Endothelial cell of umbilical vein (primary cell): ENCODE measurements at regions not wholly inside any gene's neighbourhood (a gene's known extent, or its start where the extent isn't known, plus 50 kb on each side); places are given as distances from the start of the nearest gene placed in this dataset.

Experiments
- BruUV-seq: library from RNA; stranded (reverse); fragments of 400-500 nt; replicated peaks from 2 replicates; lab custom pipeline; 2021; lab: Mats Ljungman, UMichigan
- CTCF ChIA-PET: fragments of 300-600, 350-600 bp; sonication (Branson Sonifier 250); formaldehyde crosslinking; loops from one replicate; lab custom pipeline; 2021; ENCODE audit warnings: antibody characterized with exemption, inconsistent platforms; lab: Charles Lee
- POLR2A ChIA-PET: fragments of 300-600, 350-600 bp; sonication (Branson Sonifier 250); formaldehyde crosslinking; loops from one replicate; lab custom pipeline; 2021; ENCODE audit warnings: antibody characterized with exemption, inconsistent platforms; lab: Charles Lee
- DNase-seq: peaks from one replicate; pipeline ENCODE4 v3.0.0-alpha.2; 2011; ENCODE audit warnings: low read depth, low spot score
- FAIRE-seq: peaks from 2 replicates; lab custom pipeline; 2011; peaks lifted over from hg19 to GRCh38; lab: Jason Lieb, UNC
- H2AFZ ChIP-seq: 2 replicates; pipeline ENCODE4 v1.6.0; 2012; ENCODE audit warnings: low read depth, low read length, control low read depth, inconsistent platforms
- H3K27ac ChIP-seq: 2 replicates; pipeline ENCODE4 v1.5.1; 2011; ENCODE audit warnings: low read depth, mild to moderate bottlenecking, control low read depth, low read length, moderate library complexity; ENCODE audit not compliant: insufficient read depth
- H3K27me3 ChIP-seq, 2 experiments: 2 replicates each; pipeline versions ENCODE4 v1.6.0 to v1.6.1; 2011; ENCODE audit warnings: low read length in 2 of 2, mixed read lengths in 1 of 2; ENCODE audit not compliant: control insufficient read depth in 2 of 2, insufficient read depth in 2 of 2
- H3K36me3 ChIP-seq, 2 experiments: 2 replicates in 1 of 2; 3 replicates in 1 of 2; pipeline ENCODE4 v1.5.1; 2011; ENCODE audit warnings: low read length in 2 of 2, mild to moderate bottlenecking in 1 of 2, moderate library complexity in 1 of 2; ENCODE audit not compliant: control insufficient read depth in 2 of 2, insufficient read depth in 2 of 2; ENCODE audit errors: extremely low read depth in 1 of 2
- H3K4me1 ChIP-seq: 3 replicates; pipeline ENCODE4 v1.5.1; 2011; ENCODE audit warnings: mild to moderate bottlenecking, low read length; ENCODE audit not compliant: control insufficient read depth, insufficient read depth; ENCODE audit errors: extremely low read depth
- H3K4me2 ChIP-seq: 2 replicates; pipeline ENCODE4 v1.6.1; 2011; ENCODE audit warnings: low read length, control low read depth, mixed read lengths; ENCODE audit not compliant: insufficient read depth
- H3K4me3 ChIP-seq, 3 experiments: fragments of 200-600 bp in 1 of 3; sonication (generic), shearing (Covaris generic) in 1 of 3; replicated peaks in 1 of 3; 2 replicates each; pipeline ENCODE4 v1.5.1; 2011 to 2016; ENCODE audit warnings: control low read depth in 3 of 3, low read length in 3 of 3, mild to moderate bottlenecking in 2 of 3, inconsistent platforms in 1 of 3, low read depth in 1 of 3, moderate library complexity in 1 of 3; ENCODE audit not compliant: insufficient read depth in 1 of 3
- H3K79me2 ChIP-seq: 2 replicates; pipeline ENCODE4 v1.6.0; 2012; ENCODE audit warnings: low read length, inconsistent platforms; ENCODE audit not compliant: control insufficient read depth, insufficient read depth
- H3K9ac ChIP-seq: replicated peaks from 2 replicates; pipeline ENCODE3; 2011; ENCODE audit warnings: low read length, control low read depth; ENCODE audit not compliant: insufficient read depth; ENCODE audit errors: extremely low read depth
- H3K9me1 ChIP-seq: replicated peaks from 3 replicates; pipeline ENCODE4 v1.6.0; 2011; ENCODE audit warnings: mild to moderate bottlenecking, low read length; ENCODE audit not compliant: control insufficient read depth, insufficient read depth; ENCODE audit errors: extremely low read depth
- H3K9me3 ChIP-seq: replicated peaks from 2 replicates; pipeline ENCODE4 v1.5.1; 2012; ENCODE audit warnings: low read length, inconsistent platforms; ENCODE audit not compliant: control insufficient read depth, insufficient read depth
- H4K20me1 ChIP-seq: replicated peaks from 2 replicates; pipeline ENCODE3; 2011; ENCODE audit warnings: mild to moderate bottlenecking, low read length; ENCODE audit not compliant: control insufficient read depth, insufficient read depth; ENCODE audit errors: extremely low read depth
- CTCF ChIP-seq, 2 donors: IDR thresholded peaks; 1 replicate in 1 of 2; 2 replicates in 1 of 2; pipeline ENCODE4 v1.5.1; 2011; ENCODE audit warnings: low read length in 2 of 2, mild to moderate bottlenecking in 2 of 2, moderate library complexity in 2 of 2, control low read depth in 1 of 2, inconsistent platforms in 1 of 2, low read depth in 1 of 2; ENCODE audit not compliant: insufficient read depth in 1 of 2; ENCODE audit errors: extremely low read depth in 1 of 2
- EZH2 ChIP-seq: IDR thresholded peaks from 2 replicates; pipeline ENCODE4 v1.6.1; 2012; ENCODE audit warnings: borderline replicate concordance, low read depth, mild to moderate bottlenecking, moderate library complexity, low read length, inconsistent platforms; ENCODE audit not compliant: severe bottlenecking
- FOS ChIP-seq: IDR thresholded peaks from 2 replicates; pipeline ENCODE4 v1.6.1; 2011; ENCODE audit warnings: mild to moderate bottlenecking, low read length, moderate library complexity, borderline replicate concordance; ENCODE audit not compliant: insufficient read depth
- GATA2 ChIP-seq: IDR thresholded peaks from 2 replicates; pipeline ENCODE4 v1.7.0; 2011; ENCODE audit warnings: low read depth, mild to moderate bottlenecking, moderate library complexity, mixed read lengths, low read length; ENCODE audit not compliant: insufficient read length, insufficient read depth
- JUN ChIP-seq: IDR thresholded peaks from 2 replicates; pipeline ENCODE4 v1.6.1; 2011; ENCODE audit warnings: borderline replicate concordance, low read depth; ENCODE audit not compliant: insufficient read length, insufficient read depth
- MAX ChIP-seq: IDR thresholded peaks from 2 replicates; pipeline ENCODE4 v1.6.1; 2011; ENCODE audit not compliant: insufficient read depth, insufficient read length
- MYC ChIP-seq: IDR thresholded peaks from one replicate; pipeline ENCODE4 v1.6.1; 2011; ENCODE audit warnings: mild to moderate bottlenecking, low read depth, low read length
- POLR2A ChIP-seq: IDR thresholded peaks from 2 replicates; pipeline ENCODE4 v1.6.1; 2012; ENCODE audit warnings: low read depth, mild to moderate bottlenecking, control low read depth, low read length
- POLR2AphosphoS5 ChIP-seq: IDR thresholded peaks from 2 replicates; pipeline ENCODE4 v1.6.1; 2012; ENCODE audit warnings: low read depth, mild to moderate bottlenecking, control low read depth, low read length, moderate library complexity; ENCODE audit not compliant: insufficient read depth
- dilution Hi-C: fragments of 300-500 bp; cut with MboI; formaldehyde crosslinking; loops from one replicate; pipeline ENCODE4 v1.15.0; 2019; ENCODE audit warnings: low sequenced_read_pairs; ENCODE audit not compliant: extremely low pct_ligation_motif_present
- intact Hi-C: fragments of 100-400 bp; cut with micrococcal nuclease; formaldehyde crosslinking; loops from one replicate; pipeline ENCODE4 v1.10.0; 2022

GRCh38 chr5:121019734-121020133 is 555.6 kb downstream of the PRR16 start:
- Histone ChIP-seq H3K27me3 (no peaks in the 10 kb centered on the region), H3K27ac (no peak overlapping the region), H3K9ac (no peak overlapping the region), H3K9me3 (no peaks in the 10 kb centered on the region), H3K36me3 (no peaks in the 10 kb centered on the region), H3K9me1 (no peaks in the 10 kb centered on the region), H3K4me3 (no peak overlapping the region), H2AFZ (no peak overlapping the region), H3K79me2 (no peaks in the 10 kb centered on the region), H3K4me2 (no peak overlapping the region), H3K4me1 (no peaks in the 10 kb centered on the region), H4K20me1 (no peaks in the 10 kb centered on the region)
- dilution Hi-C loops, result no loop called here
- ChIA-PET CTCF (no interaction called here), POLR2A (no interaction called here)
- no peak for FAIRE-seq
- no TSS peak for BruUV-seq
- intact Hi-C loops, result no loop called here
- DNase-seq, result no peak
- TF ChIP-seq EZH2, result no peak
- no peak for TF ChIP-seq MYC
- TF ChIP-seq JUN, result no peak
- TF ChIP-seq POLR2A, result no peak
- TF ChIP-seq FOS, result no peak
- TF ChIP-seq GATA2, result no peak
- no peak for TF ChIP-seq CTCF (IDR thresholded peaks at IDR 0.05; ENCODE audit: extremely low read depth in 1 of 2, insufficient read depth in 1 of 2, low read depth in 1 of 2, low read length in 2 of 2)
- TF ChIP-seq POLR2AphosphoS5, result no peak

GRCh38 chr5:121021681-121022080 is 557.6 kb downstream of the PRR16 start:
- Histone ChIP-seq H3K27me3 (no peaks in the 10 kb centered on the region), H2AFZ (no peak overlapping the region), H3K79me2 (no peaks in the 10 kb centered on the region), H4K20me1 (no peaks in the 10 kb centered on the region), H3K9ac (no peak overlapping the region), H3K4me2 (no peak overlapping the region), H3K4me1 (no peaks in the 10 kb centered on the region), H3K27ac (no peak overlapping the region), H3K9me3 (no peaks in the 10 kb centered on the region), H3K9me1 (no peaks in the 10 kb centered on the region), H3K36me3 (no peaks in the 10 kb centered on the region), H3K4me3 (no peak overlapping the region)
- ChIA-PET CTCF (no interaction called here), POLR2A (no interaction called here)
- dilution Hi-C loops, result no loop called here
- intact Hi-C loops, result no loop called here
- FAIRE-seq (no peak), DNase-seq (no peak)
- no TSS peak for BruUV-seq
- TF ChIP-seq FOS (no peak), POLR2A (no peak), JUN (no peak), EZH2 (no peak), POLR2AphosphoS5 (no peak), GATA2 (no peak), MAX (no peak), MYC (no peak), CTCF (IDR thresholded peaks at IDR 0.05; ENCODE audit: extremely low read depth in 1 of 2, insufficient read depth in 1 of 2, low read depth in 1 of 2, low read length in 2 of 2) (no peak)
